IMR-90 (cell line): ENCODE measurements at regions not wholly inside any gene's neighbourhood (a gene's known extent, or its start where the extent isn't known, plus 50 kb on each side); places are given as distances from the start of the nearest gene placed in this dataset.

Experiments used
- ATAC-seq: fragments of 200-7000 bp; cut with Tn5 transposase; 2 replicates; pipeline ENCODE4 v1.9.1; 2020; ENCODE audit warnings: low read depth, mild to moderate bottlenecking, moderate library complexity
- BruUV-seq: library from RNA; stranded (reverse); fragments of 400-500 nt; replicated peaks from 2 replicates; lab custom pipeline; 2021; lab: Mats Ljungman, UMichigan
- CTCF ChIA-PET: fragments of 300-600 bp; formaldehyde crosslinking; extraction: SDS; loops from one replicate; lab custom pipeline; 2021; ENCODE audit warnings: antibody characterized with exemption; lab: Yijun Ruan, JAX
- POLR2A ChIA-PET: fragments of 300-600 bp; sonication (Branson Sonifier 250); formaldehyde crosslinking; loops from one replicate; lab custom pipeline; 2022; ENCODE audit warnings: antibody characterized with exemption; ENCODE audit not compliant: unreplicated experiment; lab: Charles Lee
- DNase-seq: peaks from one replicate; pipeline ENCODE4 v3.0.0; 2013
- H2AFZ ChIP-seq: replicated peaks from 2 replicates; pipeline ENCODE3; 2013; ENCODE audit warnings: low read length, mild to moderate bottlenecking; ENCODE audit not compliant: poor library complexity
- H2AK5ac ChIP-seq: 2 replicates; pipeline ENCODE4 v1.6.1; 2013; ENCODE audit warnings: low read depth, low read length, inconsistent platforms
- H2AK9ac ChIP-seq: replicated peaks from 2 replicates; pipeline ENCODE3; 2013; ENCODE audit warnings: mild to moderate bottlenecking, low read depth, low read length, moderate library complexity; ENCODE audit not compliant: poor library complexity
- H2BK120ac ChIP-seq: 2 replicates; pipeline ENCODE4 v1.6.1; 2013; ENCODE audit warnings: low read depth, low read length, inconsistent platforms
- H2BK15ac ChIP-seq: 3 replicates; pipeline ENCODE4 v1.6.1; 2013; ENCODE audit warnings: low read depth, low read length, inconsistent platforms
- H2BK20ac ChIP-seq: 2 replicates; pipeline ENCODE4 v1.6.1; 2013; ENCODE audit warnings: low read depth, mild to moderate bottlenecking, inconsistent platforms, low read length, moderate library complexity
- H2BK5ac ChIP-seq: 2 replicates; pipeline ENCODE4 v1.6.1; 2013; ENCODE audit warnings: mild to moderate bottlenecking, low read depth, low read length, inconsistent platforms; ENCODE audit not compliant: poor library complexity, severe bottlenecking
- H3K14ac ChIP-seq: replicated peaks from 2 replicates; pipeline ENCODE4 v1.6.1; 2013; ENCODE audit warnings: low read depth, low read length, inconsistent platforms
- H3K18ac ChIP-seq: 2 replicates; pipeline ENCODE4 v1.6.1; 2013; ENCODE audit warnings: low read depth, low read length, control low read depth
- H3K23ac ChIP-seq: 2 replicates; pipeline ENCODE4 v1.6.1; 2013; ENCODE audit warnings: low read depth, low read length, inconsistent platforms
- H3K27ac ChIP-seq: 2 replicates; pipeline ENCODE4 v1.5.1; 2013; ENCODE audit warnings: mild to moderate bottlenecking, control low read depth, low read length; ENCODE audit not compliant: insufficient read depth
- H3K27me3 ChIP-seq: 2 replicates; pipeline ENCODE4 v1.6.1; 2013; ENCODE audit warnings: low read length; ENCODE audit not compliant: control insufficient read depth, insufficient read depth
- H3K36me3 ChIP-seq: 2 replicates; pipeline ENCODE4 v1.6.1; 2013; ENCODE audit warnings: low read length, mixed read lengths; ENCODE audit not compliant: control insufficient read depth, insufficient read depth
- H3K4ac ChIP-seq: 2 replicates; pipeline ENCODE4 v1.6.1; 2013; ENCODE audit warnings: low read depth, low read length, inconsistent platforms
- H3K4me1 ChIP-seq: 2 replicates; pipeline ENCODE4 v1.6.1; 2013; ENCODE audit warnings: low read length, mixed read lengths; ENCODE audit not compliant: control insufficient read depth, insufficient read depth
- H3K4me2 ChIP-seq: 2 replicates; pipeline ENCODE4 v1.6.1; 2013; ENCODE audit warnings: low read depth, mild to moderate bottlenecking, control low read depth, low read length, moderate library complexity
- H3K4me3 ChIP-seq: 2 replicates; pipeline ENCODE4 v1.5.1; 2013; ENCODE audit warnings: low read depth, mild to moderate bottlenecking, control low read depth, low read length, moderate library complexity; ENCODE audit not compliant: insufficient read depth
- H3K56ac ChIP-seq: 2 replicates; pipeline ENCODE4 v1.6.1; 2013; ENCODE audit warnings: low read length, inconsistent platforms; ENCODE audit not compliant: insufficient read depth; ENCODE audit errors: extremely low read depth
- H3K79me1 ChIP-seq, 2 experiments: 2 replicates each; pipeline ENCODE4 v1.6.1; 2013; ENCODE audit warnings: low read length in 2 of 2, inconsistent platforms in 1 of 2, low read depth in 1 of 2
- H3K9ac ChIP-seq: 2 replicates; pipeline ENCODE4 v1.6.1; 2013; ENCODE audit warnings: low read depth, low read length, control low read depth
- H3K9me1 ChIP-seq: 2 replicates; pipeline ENCODE4 v1.6.1; 2013; ENCODE audit warnings: low read length, inconsistent platforms; ENCODE audit not compliant: insufficient read depth
- H3K9me3 ChIP-seq: 2 replicates; pipeline ENCODE4 v1.6.1; 2013; ENCODE audit warnings: low read length; ENCODE audit not compliant: control insufficient read depth, insufficient read depth
- H4K20me1 ChIP-seq: 2 replicates; pipeline ENCODE4 v1.6.1; 2013; ENCODE audit warnings: low read length, inconsistent platforms; ENCODE audit not compliant: insufficient read depth
- H4K5ac ChIP-seq: 2 replicates; pipeline ENCODE4 v1.6.1; 2013; ENCODE audit warnings: mild to moderate bottlenecking, low read depth, low read length, control low read depth
- H4K8ac ChIP-seq, 2 experiments: 2 replicates each; pipeline ENCODE4 v1.6.1; 2013; ENCODE audit warnings: low read depth in 2 of 2, low read length in 2 of 2, control low read depth in 1 of 2, inconsistent platforms in 1 of 2
- H4K91ac ChIP-seq: 2 replicates; pipeline ENCODE4 v1.6.1; 2013; ENCODE audit warnings: low read depth, low read length, inconsistent platforms; ENCODE audit not compliant: insufficient read depth
- BHLHE40 ChIP-seq: fragments of 150-350 bp; IDR thresholded peaks from 2 replicates; pipeline ENCODE4 v1.6.1; 2016; ENCODE audit warnings: mild to moderate bottlenecking, low read depth, low read length
- CHD1 ChIP-seq: IDR thresholded peaks from 2 replicates; pipeline ENCODE4 v1.6.1; 2012; ENCODE audit warnings: low read depth, low read length, improper control_type of control experiment
- FOS ChIP-seq: fragments of 150-350 bp; IDR thresholded peaks from 2 replicates; pipeline ENCODE4 v1.6.1; 2016; ENCODE audit warnings: low read depth, low read length
- MAFK ChIP-seq: IDR thresholded peaks from 2 replicates; pipeline ENCODE4 v1.6.1; 2012; ENCODE audit warnings: low read depth, low read length, improper control_type of control experiment
- MAZ ChIP-seq: IDR thresholded peaks from 2 replicates; pipeline ENCODE4 v1.6.1; 2012; ENCODE audit warnings: low read depth, mild to moderate bottlenecking, low read length, improper control_type of control experiment, moderate library complexity, borderline replicate concordance
- MXI1 ChIP-seq: IDR thresholded peaks from 2 replicates; pipeline ENCODE4 v1.6.1; 2012; ENCODE audit warnings: low read depth, mild to moderate bottlenecking, low read length, moderate library complexity, borderline replicate concordance
- NFE2L2 ChIP-seq: fragments of 150-350 bp; IDR thresholded peaks from 2 replicates; pipeline ENCODE4 v1.6.1; 2016; ENCODE audit warnings: low read depth, mild to moderate bottlenecking, low read length
- SMC3 ChIP-seq: fragments of 150-350 bp; IDR thresholded peaks from 2 replicates; pipeline ENCODE4 v1.6.1; 2016; ENCODE audit warnings: low read depth, mild to moderate bottlenecking, antibody characterized with exemption, low read length, moderate library complexity
- USF2 ChIP-seq: fragments of 150-350 bp; IDR thresholded peaks from 2 replicates; pipeline ENCODE4 v1.6.1; 2017; ENCODE audit warnings: mild to moderate bottlenecking, antibody characterized with exemption, low read length, low read depth
- WGBS, 2 experiments: methylation state at CpG; one replicate each; pipeline versions ENCODE4 v1.1.5 to v1.1.7; 2013; ENCODE audit warnings: missing lambda C conversion rate in 2 of 2; ENCODE audit not compliant: insufficient read length in 1 of 2; ENCODE audit errors: extremely low coverage in 2 of 2; 5-methylcytosine and 5-hydroxymethylcytosine counted together
- dilution Hi-C: fragments of 300-500 bp; cut with HindIII; formaldehyde crosslinking; loops from one replicate; pipeline ENCODE4 v1.14.3; 2018; ENCODE audit warnings: low sequenced_read_pairs; ENCODE audit not compliant: unreplicated experiment
- in situ Hi-C: fragments of 300-500 bp; cut with MboI; formaldehyde crosslinking; loops from 3 replicates; pipeline ENCODE4 v1.14.3; 2019; ENCODE audit warnings: low sequenced_read_pairs, inconsistent platforms, mixed read lengths
- intact Hi-C: fragments of 100-400 bp; cut with micrococcal nuclease; formaldehyde crosslinking; loops from 2 replicates; pipeline ENCODE4 v1.10.0; 2022

DNA sequence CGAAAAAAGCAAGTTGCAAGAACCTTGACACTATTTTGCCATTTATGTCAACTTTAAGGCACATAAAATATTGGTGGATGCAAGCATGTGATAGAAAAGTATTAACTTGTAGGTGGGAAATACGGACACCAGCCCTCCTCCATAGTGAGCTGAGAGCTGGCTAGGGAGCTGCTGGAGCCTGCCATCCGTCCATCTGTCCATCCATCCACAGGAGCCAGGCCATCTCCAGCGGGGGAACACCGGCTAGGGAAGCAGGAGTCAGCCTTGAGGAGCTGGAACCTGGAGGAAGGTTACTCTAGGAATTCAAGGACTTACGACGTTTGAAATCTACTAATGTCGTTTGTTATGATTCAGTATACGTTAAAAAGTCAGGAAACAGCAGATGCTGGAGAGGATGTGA, 120.7 kb upstream of the C14orf180 start:
- Histone ChIP-seq H2AK5ac (no peak overlapping the region), H3K18ac (no peak overlapping the region), H4K8ac (no peak overlapping the region), H3K4me2 (no peak overlapping the region), H2AK9ac (no peak overlapping the region), H2BK5ac (no peak overlapping the region), H3K36me3 (no peaks in the 10 kb centered on the region), H2BK15ac (no peak overlapping the region), H2BK120ac (no peak overlapping the region), H3K56ac (no peak overlapping the region), H3K9me3 (no peaks in the 10 kb centered on the region), H3K4me3 (no peak overlapping the region), H3K27me3 (no peaks in the 10 kb centered on the region), H3K4me1 (no peaks in the 10 kb centered on the region), H2BK20ac (no peak overlapping the region), H4K91ac (no peak overlapping the region), H3K23ac (no peak overlapping the region), H4K5ac (no peak overlapping the region), H3K14ac (no peak overlapping the region), H3K9me1 (no peaks in the 10 kb centered on the region), H3K4ac (no peak overlapping the region), H2AFZ (no peak overlapping the region), H3K79me1 (no peaks in the 10 kb centered on the region), H3K27ac (no peak overlapping the region), H4K20me1 (no peaks in the 10 kb centered on the region), H3K9ac (no peak overlapping the region)
- WGBS, 2 experiments, result no CpG with 5 or more reads among the region's 9 CpGs
- POLR2A ChIA-PET, result no interaction called here
- BruUV-seq, result no TSS peak
- intact Hi-C loops (no loop called here), dilution Hi-C loops (no loop called here), in situ Hi-C loops (no loop called here)
- no peak for TF ChIP-seq MAFK
- no peak for TF ChIP-seq NFE2L2
- TF ChIP-seq MAZ, result no peak
- no peak for TF ChIP-seq CHD1
- no peak for TF ChIP-seq BHLHE40
- no peak for TF ChIP-seq USF2
- TF ChIP-seq MXI1, result no peak
- no peak for TF ChIP-seq FOS
- no peak for TF ChIP-seq SMC3
- ATAC-seq, result no peak
- CTCF ChIA-PET, result no interaction called here
- DNase-seq, result no peak
